PC-3 (cell line): ENCODE measurements at regions not wholly inside any gene's neighbourhood (a gene's known extent, or its start where the extent isn't known, plus 50 kb on each side); places are given as distances from the start of the nearest gene placed in this dataset.

Experiments
- ATAC-seq: fragments of 200-7000 bp; cut with Tn5 transposase; 2 replicates; pipeline ENCODE4 v1.9.1; 2020; ENCODE audit warnings: mild to moderate bottlenecking, moderate library complexity
- BruUV-seq: library from RNA; stranded (reverse); fragments of 400-500 nt; replicated peaks from 2 replicates; lab custom pipeline; 2021; lab: Mats Ljungman, UMichigan
- CTCF ChIA-PET: fragments of 300-600 bp; sonication (Branson Sonifier 250); formaldehyde crosslinking; loops from one replicate; lab custom pipeline; 2022; ENCODE audit warnings: antibody characterized with exemption; lab: Charles Lee
- POLR2A ChIA-PET: fragments of 300-600 bp; sonication (Branson Sonifier 250); formaldehyde crosslinking; loops from one replicate; lab custom pipeline; 2022; ENCODE audit warnings: antibody characterized with exemption; ENCODE audit not compliant: unreplicated experiment; lab: Charles Lee
- DNase-seq: peaks from one replicate; pipeline ENCODE4 v3.0.0-alpha.2; 2015
- H2AFZ ChIP-seq: fragments of 300-600 bp; sonication (generic); 2 replicates; pipeline ENCODE4 v1.6.0; 2016; ENCODE audit warnings: antibody characterized with exemption, low read length
- H3F3A ChIP-seq: fragments of 300-600 bp; sonication (generic); one replicate; pipeline ENCODE4 v1.6.0; 2017; ENCODE audit warnings: antibody characterized with exemption, low read length, control low read depth, mild to moderate bottlenecking; ENCODE audit not compliant: unreplicated experiment
- H3K27ac ChIP-seq: fragments of 300-600 bp; sonication (generic); 2 replicates; pipeline ENCODE4 v1.5.1; 2016; ENCODE audit warnings: mild to moderate bottlenecking, low read length
- H3K27me3 ChIP-seq: fragments of 300-600 bp; sonication (generic); 2 replicates; pipeline ENCODE4 v1.6.1; 2016; ENCODE audit warnings: low read length, mixed read lengths
- H3K36me3 ChIP-seq: fragments of 300-600 bp; sonication (generic); 2 replicates; pipeline ENCODE4 v1.6.1; 2016; ENCODE audit warnings: low read depth, mixed run types, low read length, mixed read lengths
- H3K4me1 ChIP-seq: fragments of 300-600 bp; sonication (generic); 2 replicates; pipeline ENCODE4 v1.5.1; 2016; ENCODE audit warnings: low read length; ENCODE audit not compliant: insufficient read depth
- H3K4me2 ChIP-seq: fragments of 300-600 bp; sonication (generic); 2 replicates; pipeline ENCODE4 v1.6.0; 2016; ENCODE audit warnings: low read length
- H3K4me3 ChIP-seq: fragments of 300-600 bp; sonication (generic); 2 replicates; pipeline ENCODE4 v1.5.1; 2016; ENCODE audit warnings: mild to moderate bottlenecking, low read length, mixed read lengths
- H3K79me2 ChIP-seq: fragments of 300-600 bp; sonication (generic); 2 replicates; pipeline ENCODE4 v1.6.1; 2017; ENCODE audit warnings: low read length, mixed read lengths
- H3K9ac ChIP-seq: fragments of 300-600 bp; sonication (generic); 2 replicates; pipeline ENCODE4 v1.6.0; 2016; ENCODE audit warnings: mild to moderate bottlenecking, low read length
- H3K9me2 ChIP-seq: fragments of 300-600 bp; sonication (generic); replicated peaks from 2 replicates; pipeline ENCODE4 v1.6.1; 2016; ENCODE audit warnings: mixed run types, low read length, mixed read lengths
- H3K9me3 ChIP-seq: fragments of 300-600 bp; sonication (generic); 2 replicates; pipeline ENCODE4 v1.6.1; 2016; ENCODE audit warnings: low read length, mixed read lengths
- H4K20me1 ChIP-seq: fragments of 300-600 bp; sonication (generic); 2 replicates; pipeline ENCODE4 v1.6.1; 2016; ENCODE audit warnings: low read length, mixed read lengths
- EZH2 ChIP-seq: fragments of 300-600 bp; sonication (generic); IDR thresholded peaks from one replicate; pipeline ENCODE4 v1.6.1; 2017; ENCODE audit warnings: antibody characterized with exemption, mild to moderate bottlenecking, low read length; ENCODE audit not compliant: unreplicated experiment
- EZH2phosphoT487 ChIP-seq: fragments of 300-600 bp; sonication (generic); IDR thresholded peaks from 2 replicates; pipeline ENCODE4 v1.6.1; 2018; ENCODE audit warnings: mild to moderate bottlenecking, antibody characterized with exemption, low read length, borderline replicate concordance
- intact Hi-C: fragments of 100-400 bp; cut with micrococcal nuclease; formaldehyde crosslinking; loops from 2 replicates; pipeline ENCODE4 v1.9.0; 2023
- TF ChIP-seq, protein P1 (sequence below): fragments of 300-600 bp; sonication (generic); conservative IDR thresholded peaks from 2 replicates; pipeline ENCODE4 v1.5.1; 2017; ENCODE audit warnings: antibody characterized with exemption, low read depth, mild to moderate bottlenecking, low read length

DNA sequence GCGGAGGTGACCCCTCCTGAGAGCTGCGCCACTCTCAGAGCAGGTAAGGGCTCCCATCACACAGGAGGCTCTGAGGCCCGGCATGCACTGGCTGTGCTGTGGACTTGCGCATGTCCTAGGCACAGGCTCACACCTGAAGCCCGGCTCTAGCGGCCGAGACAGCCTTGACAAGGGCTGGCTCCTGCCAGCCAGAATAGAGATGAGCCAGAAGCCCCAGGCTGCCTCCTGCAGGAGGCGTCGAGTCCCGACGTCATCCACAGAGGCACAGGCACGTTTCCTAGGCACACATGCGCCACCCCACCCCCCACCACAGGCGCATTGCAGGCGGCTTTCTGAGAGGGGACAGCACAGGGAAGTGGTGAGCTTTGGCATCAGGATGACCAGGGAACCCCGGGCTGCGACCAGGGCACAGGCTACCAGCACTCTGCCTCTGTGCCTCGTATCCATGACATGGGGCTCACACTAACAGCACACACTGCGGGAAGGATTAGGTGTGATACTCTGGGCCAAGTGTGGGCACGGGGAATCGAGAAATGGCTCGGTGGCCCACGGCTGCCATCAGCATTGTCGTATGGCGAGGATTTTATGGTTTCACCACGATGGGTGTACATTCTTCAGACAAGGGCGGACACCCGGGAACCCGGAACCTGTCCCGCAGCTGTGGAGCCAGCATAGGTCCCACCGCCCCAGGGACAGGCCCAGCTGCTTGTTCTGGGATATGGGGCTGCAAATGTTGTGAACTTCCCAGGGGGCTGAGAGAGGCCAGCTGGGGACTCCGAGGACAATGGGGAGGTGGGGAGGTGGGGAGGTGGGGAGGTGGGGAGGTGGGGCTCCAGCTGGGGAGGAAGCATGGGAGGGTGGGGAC is 90.7 kb upstream of the ADRA2C start:
- BruUV-seq = no TSS peak
- CTCF ChIA-PET = no interaction called here
- H3K4me3 ChIP-seq = no peak overlapping the region
- H3K9me2 ChIP-seq = no peaks in the 10 kb centered on the region
- H3K4me2 ChIP-seq = no peak overlapping the region
- peaks cover 12% of the 10 kb centered on the region for H3K4me1 ChIP-seq
- TF ChIP-seq EZH2 (no peak), EZH2phosphoT487 (no peak)
- TF ChIP-seq, protein P1, sequence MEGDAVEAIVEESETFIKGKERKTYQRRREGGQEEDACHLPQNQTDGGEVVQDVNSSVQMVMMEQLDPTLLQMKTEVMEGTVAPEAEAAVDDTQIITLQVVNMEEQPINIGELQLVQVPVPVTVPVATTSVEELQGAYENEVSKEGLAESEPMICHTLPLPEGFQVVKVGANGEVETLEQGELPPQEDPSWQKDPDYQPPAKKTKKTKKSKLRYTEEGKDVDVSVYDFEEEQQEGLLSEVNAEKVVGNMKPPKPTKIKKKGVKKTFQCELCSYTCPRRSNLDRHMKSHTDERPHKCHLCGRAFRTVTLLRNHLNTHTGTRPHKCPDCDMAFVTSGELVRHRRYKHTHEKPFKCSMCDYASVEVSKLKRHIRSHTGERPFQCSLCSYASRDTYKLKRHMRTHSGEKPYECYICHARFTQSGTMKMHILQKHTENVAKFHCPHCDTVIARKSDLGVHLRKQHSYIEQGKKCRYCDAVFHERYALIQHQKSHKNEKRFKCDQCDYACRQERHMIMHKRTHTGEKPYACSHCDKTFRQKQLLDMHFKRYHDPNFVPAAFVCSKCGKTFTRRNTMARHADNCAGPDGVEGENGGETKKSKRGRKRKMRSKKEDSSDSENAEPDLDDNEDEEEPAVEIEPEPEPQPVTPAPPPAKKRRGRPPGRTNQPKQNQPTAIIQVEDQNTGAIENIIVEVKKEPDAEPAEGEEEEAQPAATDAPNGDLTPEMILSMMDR = no peak
- no peak overlapping the region for H2AFZ ChIP-seq
- H3K27ac ChIP-seq = no peak overlapping the region
- no peaks in the 10 kb centered on the region for H3K79me2 ChIP-seq
- DNase-seq (no peak), ATAC-seq (no peak)
- H3F3A ChIP-seq = no peaks in the 10 kb centered on the region
- POLR2A ChIA-PET = no interaction called here
- intact Hi-C loops = no loop called here
- 0 out of 2 replicates have a peak, but pooled peaks cover 5% of the 10 kb centered on the region for H3K27me3 ChIP-seq
- H3K9ac ChIP-seq = no peak overlapping the region
- H4K20me1 ChIP-seq = 0 out of 2 replicates have a peak, but pooled peaks cover 4% of the 10 kb centered on the region
- H3K9me3 ChIP-seq = no peaks in the 10 kb centered on the region
- H3K36me3 ChIP-seq = no peaks in the 10 kb centered on the region

DNA sequence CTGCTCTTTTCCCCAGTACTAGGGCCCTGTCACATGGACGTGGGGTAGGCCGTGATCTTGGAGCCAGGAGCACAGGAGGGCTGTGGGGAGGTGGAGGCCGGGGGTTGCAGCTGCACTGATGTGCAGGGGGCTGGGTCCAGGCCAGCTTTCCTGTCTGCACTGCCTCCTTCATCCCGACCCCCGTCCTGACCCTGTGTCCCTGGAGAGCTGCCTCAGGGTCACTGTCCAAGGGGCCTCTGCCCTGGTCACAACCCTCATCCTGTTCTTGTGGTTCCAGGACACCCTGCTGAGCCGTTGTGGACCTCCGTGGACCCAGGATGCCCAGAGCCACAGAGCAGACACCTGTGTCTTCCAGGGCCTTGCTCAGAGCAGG is 91.7 kb upstream of the ADRA2C start:
- Histone ChIP-seq H3F3A (no peaks in the 10 kb centered on the region), H3K36me3 (no peaks in the 10 kb centered on the region), H4K20me1 (0 out of 2 replicates have a peak, but pooled peaks cover 4% of the 10 kb centered on the region), H3K4me2 (no peak overlapping the region), H3K27ac (no peak overlapping the region), H3K9me3 (no peaks in the 10 kb centered on the region), H3K79me2 (no peaks in the 10 kb centered on the region), H3K9me2 (no peaks in the 10 kb centered on the region), H3K4me3 (no peak overlapping the region), H2AFZ (no peak overlapping the region), H3K27me3 (0 out of 2 replicates have a peak, but pooled peaks cover 5% of the 10 kb centered on the region), H3K9ac (no peak overlapping the region), H3K4me1 (peaks cover 12% of the 10 kb centered on the region)
- ChIA-PET CTCF (no interaction called here), POLR2A (no interaction called here)
- ATAC-seq (no peak), DNase-seq (no peak)
- TF ChIP-seq EZH2 (no peak), EZH2phosphoT487 (no peak)
- TF ChIP-seq, protein P1 = no peak
- intact Hi-C loops = no loop called here
- BruUV-seq = no TSS peak
